NB4 (cell line): ENCODE measurements at regions not wholly inside any gene's neighbourhood (a gene's known extent, or its start where the extent isn't known, plus 50 kb on each side); places are given as distances from the start of the nearest gene placed in this dataset.

Experiments
- DNase-seq: peaks from one replicate; pipeline ENCODE4 v3.0.0; 2010; ENCODE audit warnings: low read depth
- H3K4me3 ChIP-seq: one replicate; pipeline ENCODE4 v1.5.1; 2011; ENCODE audit warnings: mild to moderate bottlenecking, low read depth, low read length, moderate library complexity
- MYC ChIP-seq: IDR thresholded peaks from 2 replicates; pipeline ENCODE4 v1.6.1; 2011; ENCODE audit warnings: low read depth, low read length
- POLR2A ChIP-seq: IDR thresholded peaks from 2 replicates; pipeline ENCODE4 v1.6.1; 2011; ENCODE audit warnings: mild to moderate bottlenecking; ENCODE audit not compliant: insufficient read length; ENCODE audit errors: extremely low read depth
- TF ChIP-seq, protein P1 (sequence below): IDR thresholded peaks from 2 replicates; pipeline ENCODE4 v1.6.1; 2011; ENCODE audit warnings: low read depth, low read length
- TF ChIP-seq, protein P2 (sequence below): IDR thresholded peaks from one replicate; pipeline ENCODE4 v1.5.1; 2012; ENCODE audit warnings: low read depth, low read length

GRCh38 chr2:107419191-107419590, 407.5 kb upstream of the RGPD4 start:
- no peak for DNase-seq
- no peak overlapping the region for H3K4me3 ChIP-seq
- TF ChIP-seq, protein P1, sequence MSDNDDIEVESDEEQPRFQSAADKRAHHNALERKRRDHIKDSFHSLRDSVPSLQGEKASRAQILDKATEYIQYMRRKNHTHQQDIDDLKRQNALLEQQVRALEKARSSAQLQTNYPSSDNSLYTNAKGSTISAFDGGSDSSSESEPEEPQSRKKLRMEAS = no peak
- TF ChIP-seq POLR2A = no peak
- TF ChIP-seq MYC = no peak
- TF ChIP-seq, protein P2, sequence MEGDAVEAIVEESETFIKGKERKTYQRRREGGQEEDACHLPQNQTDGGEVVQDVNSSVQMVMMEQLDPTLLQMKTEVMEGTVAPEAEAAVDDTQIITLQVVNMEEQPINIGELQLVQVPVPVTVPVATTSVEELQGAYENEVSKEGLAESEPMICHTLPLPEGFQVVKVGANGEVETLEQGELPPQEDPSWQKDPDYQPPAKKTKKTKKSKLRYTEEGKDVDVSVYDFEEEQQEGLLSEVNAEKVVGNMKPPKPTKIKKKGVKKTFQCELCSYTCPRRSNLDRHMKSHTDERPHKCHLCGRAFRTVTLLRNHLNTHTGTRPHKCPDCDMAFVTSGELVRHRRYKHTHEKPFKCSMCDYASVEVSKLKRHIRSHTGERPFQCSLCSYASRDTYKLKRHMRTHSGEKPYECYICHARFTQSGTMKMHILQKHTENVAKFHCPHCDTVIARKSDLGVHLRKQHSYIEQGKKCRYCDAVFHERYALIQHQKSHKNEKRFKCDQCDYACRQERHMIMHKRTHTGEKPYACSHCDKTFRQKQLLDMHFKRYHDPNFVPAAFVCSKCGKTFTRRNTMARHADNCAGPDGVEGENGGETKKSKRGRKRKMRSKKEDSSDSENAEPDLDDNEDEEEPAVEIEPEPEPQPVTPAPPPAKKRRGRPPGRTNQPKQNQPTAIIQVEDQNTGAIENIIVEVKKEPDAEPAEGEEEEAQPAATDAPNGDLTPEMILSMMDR = no peak

DNA sequence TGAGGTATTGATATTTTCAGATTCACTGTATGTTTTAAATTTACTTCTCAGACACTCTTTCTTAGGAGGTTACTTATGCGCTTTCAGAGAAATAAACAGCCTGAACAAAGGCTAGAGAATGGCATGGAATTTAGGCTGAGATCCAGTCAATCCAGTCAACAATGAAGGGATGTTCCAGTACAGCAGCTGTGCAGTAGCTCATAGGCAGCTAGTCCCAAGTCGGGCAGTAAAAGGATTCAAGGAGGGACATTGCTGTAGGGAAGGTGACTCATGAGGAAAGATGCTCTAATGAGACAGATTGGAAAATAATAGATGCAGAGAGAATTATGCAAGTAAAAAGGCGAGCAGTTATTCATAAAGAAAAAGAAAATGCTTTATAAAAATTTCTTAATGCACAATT, 397.9 kb upstream of the RGPD4 start:
- no peak overlapping the region for H3K4me3 ChIP-seq
- DNase-seq = no peak
- TF ChIP-seq POLR2A (no peak), MYC (no peak)
- TF ChIP-seq, protein P2 = no peak
- TF ChIP-seq, protein P1 = no peak

DNA sequence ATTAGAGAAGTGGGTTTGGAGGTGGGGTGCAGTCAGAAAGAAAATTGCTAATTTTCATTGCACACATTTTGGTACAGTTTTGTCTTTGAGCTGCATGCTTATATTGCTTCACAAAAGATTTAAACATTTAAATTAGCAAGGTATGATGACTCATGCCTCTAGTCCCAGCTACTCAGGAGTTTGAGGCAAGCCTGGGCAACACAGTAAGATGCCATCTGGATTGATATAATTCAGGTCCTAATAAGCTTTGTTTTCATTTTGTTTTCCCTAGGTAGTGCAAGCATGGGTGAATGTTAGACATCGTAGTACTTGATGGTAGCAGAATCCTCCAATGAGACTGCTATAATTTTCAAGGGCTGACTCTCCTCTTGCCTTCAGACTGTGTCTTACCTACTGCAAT, 396.7 kb upstream of the RGPD4 start:
- TF ChIP-seq, protein P2 = no peak
- TF ChIP-seq, protein P1 = no peak
- TF ChIP-seq POLR2A (no peak), MYC (no peak)
- DNase-seq = no peak

DNA sequence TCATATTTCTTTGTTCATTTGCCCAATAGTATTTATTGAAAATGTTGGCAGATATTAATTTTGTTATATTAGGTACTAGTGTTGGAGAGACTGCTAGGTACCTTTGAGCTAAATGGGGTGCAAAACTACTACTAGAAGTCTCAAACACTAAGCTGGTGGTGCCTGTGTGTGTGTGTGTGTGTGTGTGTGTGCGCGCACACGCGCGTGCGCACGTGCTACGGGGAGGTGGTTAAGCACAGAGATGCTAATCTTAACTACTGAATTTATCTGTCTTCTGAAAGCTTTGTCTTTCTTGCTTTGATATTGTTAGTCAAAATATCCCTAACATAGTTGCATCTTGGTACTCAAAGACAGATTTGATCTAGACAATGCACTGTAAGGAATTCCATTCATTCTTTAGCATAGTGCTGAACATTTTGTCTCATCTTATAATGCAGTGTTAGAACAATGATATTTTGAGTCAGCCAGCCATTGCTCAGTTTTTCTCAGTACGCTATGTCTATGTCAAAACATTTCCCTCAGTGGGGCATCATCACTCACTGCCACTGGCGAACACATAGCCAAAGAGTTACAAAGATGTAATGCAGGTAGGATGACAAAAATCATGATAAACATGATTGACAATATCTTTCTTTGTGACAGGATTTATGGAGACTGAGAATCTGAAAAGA, 396.0 kb upstream of the RGPD4 start:
- no peak for DNase-seq
- no peak overlapping the region for H3K4me3 ChIP-seq
- TF ChIP-seq, protein P1 = no peak

More for the DNA sequence above, 396.7 kb upstream of the RGPD4 start:
- H3K4me3 ChIP-seq = no peak overlapping the region

DNA sequence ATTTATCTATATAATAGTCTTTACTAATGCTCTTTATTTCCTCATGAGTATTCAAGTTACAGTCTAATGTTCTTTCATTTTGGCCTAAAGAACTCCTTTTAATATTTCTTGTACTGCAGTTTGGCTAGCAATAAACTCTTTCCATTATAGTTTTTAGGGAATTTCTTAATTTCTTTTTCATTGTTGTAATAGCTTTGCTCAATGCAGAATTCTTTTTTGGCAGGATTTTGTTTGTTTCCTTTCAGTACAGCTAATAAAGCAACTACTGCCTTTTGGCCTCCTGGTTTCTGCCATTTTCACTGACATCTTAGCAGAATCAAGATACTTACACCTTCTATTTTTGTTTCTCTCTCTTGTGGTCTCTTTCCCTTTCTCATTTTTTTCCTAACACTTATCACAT, 390.4 kb upstream of the RGPD4 start:
- no peak for DNase-seq
- no peak for TF ChIP-seq POLR2A
- TF ChIP-seq, protein P1 = no peak
- TF ChIP-seq MYC = no peak
- TF ChIP-seq, protein P2 = no peak

GRCh38 chr2:107437265-107437664, 389.4 kb upstream of the RGPD4 start:
- TF ChIP-seq, protein P2 = no peak
- DNase-seq = no peak

More for the DNA sequence above, 390.4 kb upstream of the RGPD4 start:
- H3K4me3 ChIP-seq = no peak overlapping the region

More at GRCh38 chr2:107437265-107437664, 389.4 kb upstream of the RGPD4 start:
- H3K4me3 ChIP-seq = no peak overlapping the region
